HCT116 (cell line): ENCODE measurements at regions not wholly inside any gene's neighbourhood (a gene's known extent, or its start where the extent isn't known, plus 50 kb on each side); places are given as distances from the start of the nearest gene placed in this dataset.

ENCODE experiments used
- ATAC-seq: fragments of 200-7000 bp; cut with Tn5 transposase; 2 replicates; pipeline ENCODE4 v1.9.1; 2020; ENCODE audit warnings: mild to moderate bottlenecking, moderate library complexity
- BruUV-seq: library from RNA; stranded (reverse); fragments of 400-500 nt; replicated peaks from 2 replicates; lab custom pipeline; 2021; lab: Mats Ljungman, UMichigan
- CTCF ChIA-PET: fragments of 300-600 bp; sonication (Branson Sonifier 250); formaldehyde crosslinking; loops from one replicate; lab custom pipeline; 2021; ENCODE audit warnings: antibody characterized with exemption; lab: Charles Lee
- POLR2A ChIA-PET: fragments of 300-600, 350-600 bp; sonication (Branson Sonifier 250); formaldehyde crosslinking; loops from one replicate; lab custom pipeline; 2021; ENCODE audit warnings: antibody characterized with exemption; lab: Charles Lee
- RAD21 ChIA-PET, 2 experiments: fragments of 300-600 bp; sonication (Branson Sonifier 250); formaldehyde crosslinking; loops; one replicate each; lab custom pipeline; 2023; ENCODE audit warnings: low total read pairs in 2 of 2; ENCODE audit not compliant: uncharacterized antibody in 2 of 2, unreplicated experiment in 2 of 2, low non-redundant PET in 1 of 2; lab: Charles Lee
- DNase-seq: peaks from one replicate; pipeline ENCODE4 v3.0.0-alpha.2; 2010; ENCODE audit warnings: low read depth, low spot score
- H2AFZ ChIP-seq: fragments of 200-600 bp; shearing (Covaris generic), sonication (generic); 2 replicates; pipeline ENCODE4 v1.6.1; 2017; ENCODE audit warnings: low read depth, mixed run types, mixed read lengths, antibody characterized with exemption, low read length; ENCODE audit not compliant: poor library complexity, severe bottlenecking
- H3K27ac ChIP-seq: 2 replicates; pipeline ENCODE4 v1.5.1; 2012; ENCODE audit warnings: low read depth, low read length
- H3K27me3 ChIP-seq: fragments of 200-600 bp; sonication (generic); 2 replicates; pipeline ENCODE4 v1.6.1; 2016; ENCODE audit warnings: mixed run types, low read length, mixed read lengths; ENCODE audit not compliant: insufficient read depth
- H3K36me3 ChIP-seq, 2 experiments: fragments of 200-500 bp in 1 of 2; fragments of 200-600 bp in 1 of 2; sonication (Bioruptor generic) in 1 of 2; sonication (generic) in 1 of 2; 2 replicates each; pipeline versions ENCODE4 v1.5.1 to v1.6.1; 2014 to 2016; ENCODE audit warnings: low read length in 2 of 2, inconsistent platforms in 1 of 2, mixed read lengths in 1 of 2, mixed run types in 1 of 2; ENCODE audit not compliant: insufficient read depth in 2 of 2, control insufficient read depth in 1 of 2
- H3K4me1 ChIP-seq, 2 experiments: fragments of 200-600 bp in 1 of 2; sonication (generic) in 1 of 2; 2 replicates each; pipeline versions ENCODE4 v1.5.1 to v1.6.1; 2012 to 2017; ENCODE audit warnings: low read length in 2 of 2, inconsistent platforms in 1 of 2, mild to moderate bottlenecking in 1 of 2, mixed read lengths in 1 of 2, mixed run types in 1 of 2, moderate library complexity in 1 of 2; ENCODE audit not compliant: insufficient read depth in 2 of 2, control insufficient read depth in 1 of 2
- H3K4me2 ChIP-seq: fragments of 200-600 bp; sonication (generic); 2 replicates; pipeline ENCODE4 v1.6.1; 2017; ENCODE audit warnings: mixed run types, low read length, mixed read lengths
- H3K4me3 ChIP-seq, 2 experiments: fragments of 200-600 bp in 1 of 2; sonication (generic) in 1 of 2; replicated peaks in 1 of 2; 2 replicates each; pipeline ENCODE4 v1.5.1; 2011 to 2016; ENCODE audit warnings: low read length in 2 of 2, control low read depth in 1 of 2, low read depth in 1 of 2, mild to moderate bottlenecking in 1 of 2, mixed read lengths in 1 of 2, mixed run types in 1 of 2
- H3K79me2 ChIP-seq: fragments of 200-600 bp; sonication (generic); 2 replicates; pipeline ENCODE4 v1.6.1; 2017; ENCODE audit warnings: mild to moderate bottlenecking, mixed run types, low read length, moderate library complexity, mixed read lengths; ENCODE audit not compliant: insufficient read depth
- H3K9ac ChIP-seq: fragments of 200-600 bp; sonication (generic); 2 replicates; pipeline ENCODE4 v1.6.1; 2016; ENCODE audit warnings: low read length, mixed read lengths
- H3K9me2 ChIP-seq: fragments of 200-600 bp; sonication (generic), shearing (Covaris generic); 2 replicates; pipeline ENCODE4 v1.6.1; 2017; ENCODE audit warnings: mixed run types, mild to moderate bottlenecking, moderate library complexity; ENCODE audit not compliant: insufficient read depth
- H3K9me3 ChIP-seq, 2 experiments: fragments of 200-500 bp in 1 of 2; fragments of 200-600 bp in 1 of 2; sonication (Bioruptor generic) in 1 of 2; sonication (generic) in 1 of 2; 2 replicates each; pipeline ENCODE4 v1.6.1; 2014 to 2017; ENCODE audit warnings: low read length in 2 of 2, mixed read lengths in 2 of 2, inconsistent platforms in 1 of 2, low read depth in 1 of 2, mild to moderate bottlenecking in 1 of 2, mixed run types in 1 of 2, moderate library complexity in 1 of 2; ENCODE audit not compliant: control insufficient read depth in 1 of 2, insufficient read depth in 1 of 2
- H4K20me1 ChIP-seq: fragments of 200-600 bp; sonication (generic), shearing (Covaris generic); 2 replicates; pipeline ENCODE4 v1.6.1; 2017; ENCODE audit warnings: mixed run types, mild to moderate bottlenecking, moderate library complexity; ENCODE audit not compliant: insufficient read depth
- EZH2 ChIP-seq: fragments of 200-600 bp; sonication (generic); IDR thresholded peaks from 2 replicates; pipeline ENCODE4 v1.6.1; 2017; ENCODE audit warnings: antibody characterized with exemption, mixed run types
- FOSL1 ChIP-seq: IDR thresholded peaks from 2 replicates; pipeline ENCODE4 v1.6.1; 2012; ENCODE audit warnings: low read depth
- POLR2A ChIP-seq: IDR thresholded peaks from 2 replicates; pipeline ENCODE4 v1.7.0; 2011; ENCODE audit warnings: borderline replicate concordance; ENCODE audit not compliant: insufficient read depth, insufficient read length; ENCODE audit errors: extremely low read depth
- POLR2AphosphoS5 ChIP-seq: IDR thresholded peaks from 2 replicates; pipeline ENCODE4 v1.6.1; 2011; ENCODE audit warnings: mild to moderate bottlenecking, low read depth, low read length, moderate library complexity
- RAD21 ChIP-seq: IDR thresholded peaks from 2 replicates; pipeline ENCODE4 v1.6.1; 2012; ENCODE audit warnings: low read depth, mild to moderate bottlenecking
- REST ChIP-seq: IDR thresholded peaks from 2 replicates; pipeline ENCODE4 v1.6.1; 2012; ENCODE audit warnings: low read depth
- SIN3A ChIP-seq: IDR thresholded peaks from 2 replicates; pipeline ENCODE4 v1.6.1; 2012; ENCODE audit warnings: low read depth
- SP1 ChIP-seq: IDR thresholded peaks from 2 replicates; pipeline ENCODE4 v1.6.1; 2012; ENCODE audit warnings: low read depth
- YY1 ChIP-seq: IDR thresholded peaks from 2 replicates; pipeline ENCODE4 v1.6.1; 2011; ENCODE audit warnings: low read length, low read depth, moderate library complexity, mild to moderate bottlenecking; ENCODE audit not compliant: insufficient replicate concordance; ENCODE audit errors: extremely low read depth
- ZFX ChIP-seq: fragments of 450-650 bp; IDR thresholded peaks from 2 replicates; pipeline ENCODE4 v1.6.1; 2017
- intact Hi-C: fragments of 100-400 bp; cut with micrococcal nuclease; formaldehyde crosslinking; loops from 2 replicates; pipeline ENCODE4 v1.10.0; 2022
- TF ChIP-seq, protein P1 (sequence below): IDR thresholded peaks from 2 replicates; pipeline ENCODE4 v1.6.1; 2012
- TF ChIP-seq, protein P2 (sequence below): IDR thresholded peaks from 2 replicates; pipeline ENCODE4 v1.6.1; 2012

GRCh38 chr15:81950841-81951414 is 94.9 kb downstream of the MEX3B start (continued):
- TF ChIP-seq REST: no peak
- TF ChIP-seq FOSL1: no peak
- TF ChIP-seq POLR2A: no peak
- TF ChIP-seq, protein P1, sequence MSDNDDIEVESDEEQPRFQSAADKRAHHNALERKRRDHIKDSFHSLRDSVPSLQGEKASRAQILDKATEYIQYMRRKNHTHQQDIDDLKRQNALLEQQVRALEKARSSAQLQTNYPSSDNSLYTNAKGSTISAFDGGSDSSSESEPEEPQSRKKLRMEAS: no peak
- TF ChIP-seq YY1: no peak
- no peak for TF ChIP-seq SP1
- TF ChIP-seq SIN3A: no peak
- no peak for TF ChIP-seq POLR2AphosphoS5
- no peak for TF ChIP-seq RAD21
- TF ChIP-seq EZH2: no peak
- TF ChIP-seq, protein P2, sequence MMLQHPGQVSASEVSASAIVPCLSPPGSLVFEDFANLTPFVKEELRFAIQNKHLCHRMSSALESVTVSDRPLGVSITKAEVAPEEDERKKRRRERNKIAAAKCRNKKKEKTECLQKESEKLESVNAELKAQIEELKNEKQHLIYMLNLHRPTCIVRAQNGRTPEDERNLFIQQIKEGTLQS: no peak

- Histone ChIP-seq H3K27me3 (no peaks in the 10 kb centered on the region), H3K4me3 (no peak overlapping the region), H2AFZ (no peak overlapping the region), H3K9me2 (no peaks in the 10 kb centered on the region), H3K9me3 (no peaks in the 10 kb centered on the region), H3K36me3 (no peaks in the 10 kb centered on the region), H3K4me2 (no peak overlapping the region)
- DNase-seq: no peak
- ChIA-PET POLR2A (no interaction called here), RAD21 (no interaction called here), CTCF (no interaction called here)
- no TSS peak for BruUV-seq
- no peak for TF ChIP-seq ZFX
- TF ChIP-seq, all 23 proteins: peak for 0
- H3K9ac ChIP-seq: no peak overlapping the region
- no peak for ATAC-seq
- no peaks in the 10 kb centered on the region for H4K20me1 ChIP-seq
- H3K27ac ChIP-seq: no peak overlapping the region
- no peaks in the 10 kb centered on the region for H3K79me2 ChIP-seq
- intact Hi-C loops: no loop called here
- no peaks in the 10 kb centered on the region for H3K4me1 ChIP-seq
Measured at GRCh38 chr15:81948751-81949150, 97.1 kb downstream of the MEX3B start.
